GM23248 (cell line): ENCODE measurements at regions not wholly inside any gene's neighbourhood (a gene's known extent, or its start where the extent isn't known, plus 50 kb on each side); places are given as distances from the start of the nearest gene placed in this dataset.

Source experiments
- DNase-seq: peaks from one replicate; pipeline ENCODE4 v3.0.0-alpha.2; 2015
- H2AFZ ChIP-seq: fragments of 200-600 bp; sonication (generic); 2 replicates; pipeline ENCODE4 v1.6.1; 2016; ENCODE audit warnings: antibody characterized with exemption
- H3F3A ChIP-seq: fragments of 200-600 bp; sonication (generic); 2 replicates; pipeline ENCODE4 v1.6.1; 2016; ENCODE audit warnings: mild to moderate bottlenecking, antibody characterized with exemption, mixed run types; ENCODE audit not compliant: insufficient read depth
- H3K27ac ChIP-seq: fragments of 200-600 bp; sonication (generic); 2 replicates; pipeline ENCODE4 v1.5.1; 2016; ENCODE audit warnings: mild to moderate bottlenecking
- H3K27me3 ChIP-seq: fragments of 200-600 bp; sonication (generic); replicated peaks from 2 replicates; pipeline ENCODE4 v1.6.1; 2016; ENCODE audit warnings: mild to moderate bottlenecking; ENCODE audit not compliant: insufficient read depth
- H3K36me3 ChIP-seq: fragments of 200-600 bp; sonication (generic); 2 replicates; pipeline ENCODE4 v1.6.1; 2016; ENCODE audit warnings: low read depth, mild to moderate bottlenecking
- H3K4me1 ChIP-seq: fragments of 200-600 bp; sonication (generic); 2 replicates; pipeline ENCODE4 v1.6.1; 2016; ENCODE audit warnings: mild to moderate bottlenecking; ENCODE audit not compliant: insufficient read depth
- H3K4me2 ChIP-seq: fragments of 200-600 bp; sonication (generic); one replicate; pipeline ENCODE4 v1.6.1; 2016; ENCODE audit warnings: mild to moderate bottlenecking; ENCODE audit not compliant: unreplicated experiment
- H3K4me3 ChIP-seq: fragments of 200-600 bp; sonication (generic); 2 replicates; pipeline ENCODE4 v1.5.1; 2016; ENCODE audit warnings: mild to moderate bottlenecking
- H3K79me2 ChIP-seq: fragments of 200-600 bp; sonication (generic); 2 replicates; pipeline ENCODE4 v1.6.1; 2016; ENCODE audit warnings: mild to moderate bottlenecking; ENCODE audit not compliant: insufficient read depth
- H3K9ac ChIP-seq: fragments of 200-600 bp; sonication (generic); 2 replicates; pipeline ENCODE4 v1.6.1; 2016; ENCODE audit warnings: mild to moderate bottlenecking
- H3K9me2 ChIP-seq: fragments of 200-600 bp; sonication (generic); 2 replicates; pipeline ENCODE4 v1.6.1; 2016; ENCODE audit warnings: mixed run types, mild to moderate bottlenecking, moderate library complexity; ENCODE audit not compliant: insufficient read depth
- H3K9me3 ChIP-seq: fragments of 200-600 bp; sonication (generic); one replicate; pipeline ENCODE4 v1.6.1; 2017; ENCODE audit warnings: low read depth
- H4K20me1 ChIP-seq: fragments of 200-600 bp; sonication (generic); 2 replicates; pipeline ENCODE4 v1.6.0; 2016; ENCODE audit not compliant: insufficient read depth
- EZH2 ChIP-seq: fragments of 200-600 bp; sonication (generic); IDR thresholded peaks from 2 replicates; pipeline ENCODE4 v1.6.1; 2018; ENCODE audit warnings: antibody characterized with exemption, mild to moderate bottlenecking; ENCODE audit not compliant: insufficient read depth, poor library complexity, severe bottlenecking
- EZH2phosphoT487 ChIP-seq: fragments of 200-600 bp; sonication (generic); IDR thresholded peaks from 2 replicates; pipeline ENCODE4 v1.6.1; 2018; ENCODE audit warnings: antibody characterized with exemption, moderate library complexity, mild to moderate bottlenecking, low read depth; ENCODE audit not compliant: insufficient read depth
- WGBS, 2 experiments: methylation state at CpG; one replicate each; pipeline ENCODE4 v1.1.6; 2015 to 2017; ENCODE audit warnings: low lambda C conversion rate in 2 of 2, low coverage in 1 of 2; ENCODE audit errors: missing lambda C conversion rate in 2 of 2; 5-methylcytosine and 5-hydroxymethylcytosine counted together
- in situ Hi-C: fragments of 300-500 bp; cut with MboI; formaldehyde crosslinking; loops from 2 replicates; pipeline ENCODE4 v1.15.0; 2020

DNA sequence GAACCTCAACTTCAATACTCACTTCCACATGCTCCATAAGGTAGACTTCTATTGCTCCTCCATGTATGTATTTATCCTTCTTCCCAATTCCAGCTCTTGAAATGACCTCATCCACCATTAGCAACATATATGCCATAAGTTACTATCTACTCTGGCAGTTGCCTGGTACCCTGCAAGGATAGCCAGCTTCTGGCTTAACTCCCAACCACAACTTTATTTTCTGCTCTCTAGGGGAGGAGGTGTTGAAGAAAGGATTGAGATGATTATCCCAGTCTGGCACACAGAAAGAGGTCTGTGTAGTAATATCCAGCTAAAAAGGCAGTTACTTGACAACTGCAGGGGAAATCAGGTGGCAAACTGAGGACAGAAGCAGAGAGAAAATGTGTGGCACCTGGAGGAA, 71.5 kb upstream of the MDM1 start:
- Histone ChIP-seq H3K79me2 (no peaks in the 10 kb centered on the region), H3F3A (peaks cover 21% of the 10 kb centered on the region), H3K9ac (no peak overlapping the region), H3K27me3 (no peaks in the 10 kb centered on the region), H2AFZ (no peak overlapping the region), H3K4me1 (peaks cover 30% of the 10 kb centered on the region), H3K27ac (no peak overlapping the region), H4K20me1 (no peaks in the 10 kb centered on the region), H3K9me3 (no peaks in the 10 kb centered on the region), H3K4me3 (no peak overlapping the region), H3K4me2 (no peak overlapping the region), H3K9me2 (no peaks in the 10 kb centered on the region), H3K36me3 (no peaks in the 10 kb centered on the region)
- TF ChIP-seq EZH2 = no peak
- no peak for TF ChIP-seq EZH2phosphoT487
- in situ Hi-C loops = no loop called here
- no peak for DNase-seq

DNA sequence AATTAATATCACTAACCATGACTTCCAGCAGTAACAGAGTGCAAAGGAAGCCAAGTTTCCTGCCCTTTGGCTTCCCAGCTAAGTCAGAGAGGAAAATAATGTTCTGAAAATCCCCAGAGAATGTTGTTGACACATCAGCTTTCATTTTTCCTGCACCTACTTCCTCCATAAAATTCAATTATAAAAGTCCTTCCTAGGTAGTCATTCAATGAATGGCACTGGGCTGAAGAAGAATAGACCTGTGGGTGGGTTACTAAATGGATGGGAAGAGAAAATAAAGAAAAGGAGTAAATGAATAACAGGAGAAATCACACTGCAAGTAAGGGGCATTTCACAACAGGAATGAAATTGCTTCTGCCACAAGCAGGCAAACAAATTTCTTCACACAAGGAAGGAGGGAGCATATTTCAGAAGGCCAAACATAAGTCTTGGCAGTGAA, 73.2 kb upstream of the MDM1 start:
- H3K36me3 ChIP-seq = no peaks in the 10 kb centered on the region
- DNase-seq = peak; percentile 45
- H3K79me2 ChIP-seq = no peaks in the 10 kb centered on the region
- TF ChIP-seq EZH2 = no peak
- H3K4me1 ChIP-seq = peaks cover 30% of the 10 kb centered on the region
- H3K9me3 ChIP-seq = no peaks in the 10 kb centered on the region
- H3K4me2 ChIP-seq = peak overlapping the region; percentile 47
- H2AFZ ChIP-seq = peak overlapping the region; percentile 27; the same call in 1 of the 2 replicates
- no peaks in the 10 kb centered on the region for H4K20me1 ChIP-seq
- H3K9ac ChIP-seq = peak overlapping the region; percentile 9; the same call in 1 of the 2 replicates
- H3K27ac ChIP-seq = peak overlapping the region; percentile 19
- H3K4me3 ChIP-seq = no peak overlapping the region
- H3K9me2 ChIP-seq = no peaks in the 10 kb centered on the region
- peaks cover 21% of the 10 kb centered on the region for H3F3A ChIP-seq
- in situ Hi-C loops = no loop called here
- no peaks in the 10 kb centered on the region for H3K27me3 ChIP-seq

- peak; percentile 81 for DNase-seq
- Histone ChIP-seq H3K4me3 (peak overlapping the region; percentile 15; the same call in 1 of the 2 replicates), H3K79me2 (no peaks in the 10 kb centered on the region), H3K27ac (peak overlapping the region; percentile 19; the same call in 1 of the 2 replicates), H3K4me2 (peak overlapping the region; percentile 47), H3K9me2 (no peaks in the 10 kb centered on the region), H3K36me3 (no peaks in the 10 kb centered on the region), H4K20me1 (no peaks in the 10 kb centered on the region), H3K9ac (0 out of 2 replicates have a peak overlapping the region, but pooled peaks have one; percentile 8), H3K27me3 (no peaks in the 10 kb centered on the region), H2AFZ (peak overlapping the region; percentile 58), H3K4me1 (peaks cover 30% of the 10 kb centered on the region), H3K9me3 (no peaks in the 10 kb centered on the region), H3F3A (peaks cover 21% of the 10 kb centered on the region)
- in situ Hi-C loops = no loop called here
- 0 to 2% methylated on average over 5 of the region's 5 CpGs for WGBS, 2 experiments
- TF ChIP-seq EZH2phosphoT487 (no peak), EZH2 (no peak)
These were observed 74.0 kb upstream of the MDM1 start for GRCh38 chr12:68406134-68406576.

- Histone ChIP-seq H3K4me1 (peaks cover 30% of the 10 kb centered on the region), H3K36me3 (no peaks in the 10 kb centered on the region), H3K79me2 (no peaks in the 10 kb centered on the region), H3K27me3 (no peaks in the 10 kb centered on the region), H3K9me3 (no peaks in the 10 kb centered on the region), H3F3A (peaks cover 21% of the 10 kb centered on the region), H3K4me2 (no peak overlapping the region), H3K9ac (no peak overlapping the region), H2AFZ (no peak overlapping the region), H4K20me1 (no peaks in the 10 kb centered on the region), H3K4me3 (no peak overlapping the region), H3K27ac (no peak overlapping the region), H3K9me2 (no peaks in the 10 kb centered on the region)
- in situ Hi-C loops = no loop called here
- WGBS, 2 experiments = 81 to 89% methylated on average over 4 of the region's 4 CpGs
- TF ChIP-seq EZH2phosphoT487 (no peak), EZH2 (no peak)
- DNase-seq = no peak
These were observed 74.7 kb upstream of the MDM1 start for GRCh38 chr12:68406911-68407310.

- no peak overlapping the region for H2AFZ ChIP-seq
- no peak for DNase-seq
- H3K79me2 ChIP-seq = no peaks in the 10 kb centered on the region
- H3K4me2 ChIP-seq = no peak overlapping the region
- no peak for TF ChIP-seq EZH2phosphoT487
- no peak for TF ChIP-seq EZH2
- no peaks in the 10 kb centered on the region for H3K36me3 ChIP-seq
- H3K4me3 ChIP-seq = no peak overlapping the region
- H3F3A ChIP-seq = peaks cover 15% of the 10 kb centered on the region
- no peaks in the 10 kb centered on the region for H4K20me1 ChIP-seq
- WGBS, 2 experiments = 76 to 80% methylated on average over 11 of the region's 11 CpGs
- H3K9ac ChIP-seq = no peak overlapping the region
- no peaks in the 10 kb centered on the region for H3K9me3 ChIP-seq
- in situ Hi-C loops = no loop called here
- no peaks in the 10 kb centered on the region for H3K9me2 ChIP-seq
- H3K4me1 ChIP-seq = peaks cover 16% of the 10 kb centered on the region
- no peak overlapping the region for H3K27ac ChIP-seq
- H3K27me3 ChIP-seq = no peaks in the 10 kb centered on the region
These were observed 78.0 kb upstream of the MDM1 start for GRCh38 chr12:68410018-68410660.
